ENCODE measurements at regions not wholly inside any gene's neighbourhood (a gene's known extent, or its start where the extent isn't known, plus 50 kb on each side); places are given as distances from the start of the nearest gene placed in this dataset.

DNA sequence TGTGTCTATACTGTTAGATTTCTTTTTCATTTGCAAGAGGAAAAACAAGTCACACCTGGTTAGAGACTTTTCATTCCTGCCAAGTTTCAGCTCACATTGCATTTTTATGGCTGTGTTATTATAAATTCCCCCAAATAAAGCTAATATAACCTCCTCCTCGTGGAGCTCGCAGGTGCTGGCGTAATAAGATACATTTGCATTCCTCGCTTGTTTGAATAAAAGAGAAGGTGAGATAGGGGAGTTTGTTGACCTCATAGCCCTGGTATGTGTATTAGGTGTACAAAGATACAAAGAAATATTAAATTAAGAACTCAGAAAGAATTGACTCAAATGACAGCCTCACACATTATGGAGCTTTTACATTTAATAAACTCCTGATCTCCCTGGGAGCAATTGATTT, 257.7 kb upstream of the SP8 start:
- TF ChIP-seq EP300 (IDR thresholded peaks at IDR 0.05; ENCODE audit: borderline replicate concordance) (peak; percentile 68; the same call in 1 of the 2 replicates), NFIC (IDR thresholded peaks at IDR 0.05) (peak; percentile 56), TEAD4 (IDR thresholded peaks at IDR 0.05) (peak; percentile 86), RAD21 (IDR thresholded peaks at IDR 0.05; ENCODE audit: low read depth) (no peak)
